ENCODE measurements at regions not wholly inside any gene's neighbourhood (a gene's known extent, or its start where the extent isn't known, plus 50 kb on each side); places are given as distances from the start of the nearest gene placed in this dataset.

GRCh38 chr12:69064734-69065443, 131.9 kb upstream of the CPM start:
- no peak for DNase-seq

DNA sequence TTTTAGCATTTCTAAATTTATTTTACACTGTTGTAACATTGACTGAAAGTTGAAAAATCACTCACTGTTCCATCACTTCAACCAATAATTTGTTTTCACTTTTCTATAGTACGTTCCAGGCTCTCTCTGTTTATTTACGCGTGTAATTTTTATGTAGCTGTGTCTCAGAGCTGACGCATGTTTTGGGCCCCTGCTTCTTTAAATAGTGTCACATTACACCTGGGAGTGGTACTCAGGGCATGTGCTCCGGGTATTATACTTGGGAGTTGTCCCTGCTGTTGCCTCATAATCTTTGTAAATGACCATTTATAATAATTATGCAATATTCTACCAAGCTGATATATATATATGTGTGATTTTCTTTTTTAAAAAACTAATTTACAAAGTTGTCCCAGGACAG, 132.8 kb upstream of the CPM start:
- no peak for DNase-seq

- DNase-seq, result no peak
These were observed 133.8 kb upstream of the CPM start for GRCh38 chr12:69066492-69067373.

DNA sequence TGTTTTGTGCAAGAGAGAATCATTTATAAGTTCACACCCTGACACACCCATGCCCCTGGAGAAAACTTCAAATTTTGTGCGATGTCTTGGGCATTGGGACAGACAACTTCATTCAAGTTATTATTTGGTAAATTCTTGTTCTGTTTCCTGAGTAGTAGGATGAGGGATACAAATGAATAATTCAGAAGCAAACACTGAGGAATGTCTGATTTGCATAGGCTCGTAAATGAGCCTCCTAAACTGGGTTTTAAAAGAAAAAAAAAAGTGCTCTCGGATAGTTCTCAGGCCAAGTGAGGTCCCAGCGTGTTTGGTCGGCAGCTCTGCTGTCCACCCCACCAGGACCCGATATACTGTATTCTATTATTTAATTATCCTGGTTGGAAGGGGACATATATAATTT, 134.7 kb upstream of the CPM start:
- DNase-seq, result no peak

DNA sequence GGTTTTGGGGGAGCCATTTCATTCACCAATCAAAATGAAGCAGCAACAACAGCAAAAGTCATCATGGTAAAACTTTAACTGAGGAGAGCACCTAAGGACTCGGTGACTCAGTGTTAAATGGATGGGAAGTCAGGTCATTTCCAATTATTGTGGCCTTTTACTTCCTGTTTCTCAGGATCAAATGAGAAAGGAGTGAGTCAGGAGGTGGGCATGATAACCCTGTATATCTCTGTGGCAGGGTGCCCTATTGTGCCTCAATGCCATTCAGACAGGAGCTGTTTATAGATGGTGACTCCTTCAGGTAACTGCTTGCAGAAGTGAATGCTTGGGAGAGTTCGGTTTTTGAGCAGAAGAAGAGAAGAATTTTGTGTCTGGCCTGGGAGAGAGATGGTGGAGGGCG, 135.5 kb upstream of the CPM start:
- DNase-seq, result no peak

- DNase-seq, result no peak
These were observed 136.5 kb upstream of the CPM start for GRCh38 chr12:69069479-69069878.

GRCh38 chr12:69070319-69071090, 137.5 kb upstream of the CPM start:
- DNase-seq, result peak; percentile 33

DNA sequence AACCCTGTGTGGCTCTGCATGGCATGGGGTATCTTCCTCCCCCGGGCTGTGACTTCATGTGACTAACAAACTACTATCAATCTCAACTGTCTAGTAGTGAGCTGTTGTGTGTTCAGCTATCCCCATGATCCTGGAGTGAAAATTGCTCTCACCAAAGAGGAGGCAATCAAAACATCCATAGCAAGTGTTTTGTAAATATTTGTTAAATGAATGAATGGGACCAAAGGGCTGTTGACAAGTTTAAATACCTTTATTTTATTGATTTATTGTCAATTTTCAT, 138.1 kb upstream of the CPM start:
- DNase-seq, result no peak

- DNase-seq, result no peak
These were observed 140.1 kb upstream of the CPM start for GRCh38 chr12:69073035-69073434.

- DNase-seq, result no peak
These were observed 141.8 kb upstream of the CPM start for GRCh38 chr12:69074556-69075349.

DNA sequence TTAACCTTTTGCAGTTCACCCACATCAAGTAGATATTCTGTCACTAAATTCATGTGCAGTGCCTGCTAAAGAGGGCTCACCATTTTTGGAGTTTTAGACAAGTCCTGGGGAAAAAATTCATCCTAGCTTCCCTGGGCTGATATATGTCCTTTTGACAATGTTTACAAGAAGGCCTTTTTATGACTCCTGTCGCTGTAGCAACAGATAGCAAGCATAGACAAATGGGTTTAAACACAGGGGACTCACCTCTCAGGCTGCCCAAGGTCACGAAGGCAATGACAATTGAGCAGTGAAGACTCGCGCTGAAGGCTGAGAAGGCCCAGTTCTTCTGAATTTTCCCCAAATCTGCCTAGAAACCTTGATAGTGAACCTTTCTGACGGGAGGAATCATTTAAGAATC, 150.7 kb upstream of the CPM start:
- no peak for DNase-seq

- DNase-seq, result no peak
These were observed 151.9 kb upstream of the CPM start for GRCh38 chr12:69084816-69085378.

GRCh38 chr12:69085852-69086251, 152.9 kb upstream of the CPM start:
- no peak for DNase-seq

GRCh38 chr12:69087986-69088385, 151.4 kb upstream of the CPSF6 start:
- DNase-seq, result no peak

GRCh38 chr12:69090722-69091121, 148.6 kb upstream of the CPSF6 start:
- no peak for DNase-seq

- no peak for DNase-seq
These were observed 147.8 kb upstream of the CPSF6 start for GRCh38 chr12:69091442-69092017.

DNA sequence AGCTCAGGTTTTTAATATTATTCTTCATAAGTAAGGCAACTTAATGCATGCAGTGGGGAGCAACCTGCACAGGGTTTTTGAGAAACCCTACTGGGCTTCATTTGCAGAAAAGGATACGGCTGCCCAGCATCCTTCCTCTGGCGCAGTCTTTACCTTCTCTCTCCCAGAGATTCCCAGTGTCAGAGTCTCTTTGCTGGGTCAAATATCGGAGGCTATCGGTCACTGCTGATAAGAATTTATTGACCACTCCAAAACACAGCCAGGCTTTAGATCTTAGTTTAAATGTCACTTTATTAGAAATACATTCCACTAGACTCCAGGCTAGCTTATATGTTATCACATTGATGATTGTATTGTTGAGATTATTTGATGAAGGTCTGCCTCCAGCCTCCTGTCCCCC, 147.2 kb upstream of the CPSF6 start:
- DNase-seq, result no peak

- no peak for DNase-seq
These were observed 144.7 kb upstream of the CPSF6 start for GRCh38 chr12:69094606-69095216.

GRCh38 chr12:69095765-69096477, 143.4 kb upstream of the CPSF6 start:
- no peak for DNase-seq

GRCh38 chr12:69096669-69097335, 142.6 kb upstream of the CPSF6 start:
- DNase-seq, result no peak
